ENCODE measurements at regions not wholly inside any gene's neighbourhood (a gene's known extent, or its start where the extent isn't known, plus 50 kb on each side); places are given as distances from the start of the nearest gene placed in this dataset.

GRCh38 chr3:170753421-170754310 lies 116.3 kb downstream of the RPL22L1 start:
- no peaks in the 10 kb centered on the region for H3K4me1 ChIP-seq (ENCODE audit: insufficient read depth, low read length)
- no peak overlapping the region for H2AFZ ChIP-seq (ENCODE audit: low read depth, low read length)
- no peaks in the 10 kb centered on the region for H3K36me3 ChIP-seq (ENCODE audit: insufficient read depth, low read length)
- no peaks in the 10 kb centered on the region for H3K9me3 ChIP-seq (ENCODE audit: insufficient read depth, low read length, severe bottlenecking)
- no peak overlapping the region for H3K9ac ChIP-seq (ENCODE audit: low read depth, low read length)
- H3K79me2 ChIP-seq (ENCODE audit: insufficient read depth, low read length), result no peaks in the 10 kb centered on the region
- peaks cover 11% of the 10 kb centered on the region for H3K27me3 ChIP-seq (ENCODE audit: insufficient read depth, low read length, poor library complexity)
- TF ChIP-seq CTCF (IDR thresholded peaks at IDR 0.05; ENCODE audit: borderline replicate concordance, extremely low read depth, low read length, poor library complexity, severe bottlenecking) (no peak), EZH2 (IDR thresholded peaks at IDR 0.05; ENCODE audit: borderline replicate concordance, low read depth, low read length, severe bottlenecking) (no peak)
- DNase-seq, result no peak
- ATAC-seq (ENCODE audit: insufficient read depth, low read depth), result no peak
- H4K20me1 ChIP-seq (ENCODE audit: insufficient read depth, low read length), result no peaks in the 10 kb centered on the region
- no peak overlapping the region for H3K27ac ChIP-seq (ENCODE audit: low read length)
- no peak overlapping the region for H3K4me2 ChIP-seq (ENCODE audit: insufficient read depth, low read length)
- H3K4me3 ChIP-seq (ENCODE audit: low read depth in 1 of 2, low read length in 2 of 2), result no peak overlapping the region

DNA sequence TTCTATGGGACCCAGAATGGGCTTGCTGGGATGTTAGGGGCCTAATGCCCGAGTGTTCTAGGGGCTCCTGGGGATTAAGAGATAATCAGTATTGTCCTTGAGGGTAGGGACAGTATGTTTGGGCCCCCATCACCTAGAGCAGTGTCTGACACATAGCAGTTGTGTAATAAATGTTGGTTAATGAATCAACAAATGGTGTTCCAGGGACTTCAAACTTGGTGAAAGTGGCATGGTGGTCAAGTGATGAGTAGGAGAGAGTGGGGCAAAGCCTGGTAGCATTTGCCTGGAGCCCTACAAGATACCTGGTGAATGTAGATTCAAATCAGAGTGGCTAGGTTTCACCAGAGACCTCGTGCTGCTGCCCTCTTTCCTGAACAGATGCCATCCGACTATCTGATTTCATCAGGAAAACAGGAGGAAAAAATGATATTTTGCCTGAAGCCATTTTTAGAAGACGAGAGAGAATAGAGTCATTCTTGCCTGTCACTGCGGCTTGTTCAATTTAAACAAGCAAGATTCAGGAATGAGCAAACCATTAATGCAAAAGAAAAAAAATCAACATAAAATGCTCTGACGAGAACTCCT lies 117.3 kb downstream of the RPL22L1 start:
- Histone ChIP-seq H2AFZ (ENCODE audit: low read depth, low read length) (no peak overlapping the region), H3K36me3 (ENCODE audit: insufficient read depth, low read length) (no peaks in the 10 kb centered on the region), H3K27ac (ENCODE audit: low read length) (no peak overlapping the region), H3K4me3 (ENCODE audit: low read depth in 1 of 2, low read length in 2 of 2) (no peak overlapping the region), H3K9ac (ENCODE audit: low read depth, low read length) (no peak overlapping the region), H3K4me2 (ENCODE audit: insufficient read depth, low read length) (no peak overlapping the region), H3K27me3 (ENCODE audit: insufficient read depth, low read length, poor library complexity) (peaks cover 15% of the 10 kb centered on the region), H3K4me1 (ENCODE audit: insufficient read depth, low read length) (no peaks in the 10 kb centered on the region), H3K79me2 (ENCODE audit: insufficient read depth, low read length) (no peaks in the 10 kb centered on the region), H3K9me3 (ENCODE audit: insufficient read depth, low read length, severe bottlenecking) (no peaks in the 10 kb centered on the region), H4K20me1 (ENCODE audit: insufficient read depth, low read length) (no peaks in the 10 kb centered on the region)
- DNase-seq (no peak), ATAC-seq (ENCODE audit: insufficient read depth, low read depth) (no peak)
- no peak for TF ChIP-seq EZH2 (IDR thresholded peaks at IDR 0.05; ENCODE audit: borderline replicate concordance, low read depth, low read length, severe bottlenecking)
- no peak for TF ChIP-seq CTCF (IDR thresholded peaks at IDR 0.05; ENCODE audit: borderline replicate concordance, extremely low read depth, low read length, poor library complexity, severe bottlenecking)

DNA sequence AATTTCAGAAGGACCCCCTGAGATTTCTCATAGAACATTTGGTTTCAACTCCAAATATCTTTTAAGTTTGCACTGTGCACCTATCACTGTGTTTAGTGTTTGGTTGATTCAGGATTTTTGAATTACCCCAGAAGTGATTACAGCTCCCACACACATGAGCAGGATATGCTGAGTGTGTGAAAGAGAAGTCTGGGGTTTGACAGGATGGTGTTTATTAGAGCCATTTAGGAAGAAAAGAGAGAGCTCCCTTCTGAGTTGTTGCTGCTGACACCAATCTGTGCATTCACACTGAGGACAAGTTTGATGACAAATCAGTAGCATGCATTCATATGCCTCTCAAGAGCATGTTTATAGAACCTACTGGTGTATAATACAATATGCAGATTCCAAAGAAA lies 118.1 kb downstream of the RPL22L1 start:
- no peak for TF ChIP-seq CTCF (IDR thresholded peaks at IDR 0.05; ENCODE audit: borderline replicate concordance, extremely low read depth, low read length, poor library complexity, severe bottlenecking)
- no peak for TF ChIP-seq EZH2 (IDR thresholded peaks at IDR 0.05; ENCODE audit: borderline replicate concordance, low read depth, low read length, severe bottlenecking)
- Histone ChIP-seq H3K79me2 (ENCODE audit: insufficient read depth, low read length) (no peaks in the 10 kb centered on the region), H4K20me1 (ENCODE audit: insufficient read depth, low read length) (no peaks in the 10 kb centered on the region), H3K9me3 (ENCODE audit: insufficient read depth, low read length, severe bottlenecking) (no peaks in the 10 kb centered on the region), H3K9ac (ENCODE audit: low read depth, low read length) (no peak overlapping the region), H3K4me2 (ENCODE audit: insufficient read depth, low read length) (no peak overlapping the region), H3K27me3 (ENCODE audit: insufficient read depth, low read length, poor library complexity) (peaks cover 15% of the 10 kb centered on the region), H3K4me1 (ENCODE audit: insufficient read depth, low read length) (no peaks in the 10 kb centered on the region), H2AFZ (ENCODE audit: low read depth, low read length) (no peak overlapping the region), H3K36me3 (ENCODE audit: insufficient read depth, low read length) (no peaks in the 10 kb centered on the region), H3K27ac (ENCODE audit: low read length) (no peak overlapping the region), H3K4me3 (ENCODE audit: low read depth in 1 of 2, low read length in 2 of 2) (no peak overlapping the region)
- ATAC-seq (ENCODE audit: insufficient read depth, low read depth), result no peak
- DNase-seq, result no peak

Data from DND-41 (cell line).